Smooth muscle cell (in vitro differentiated cells): ENCODE measurements at regions not wholly inside any gene's neighbourhood (a gene's known extent, or its start where the extent isn't known, plus 50 kb on each side); places are given as distances from the start of the nearest gene placed in this dataset.

Source experiments
- DNase-seq: peaks from one replicate; lab custom pipeline; 2025; ENCODE audit not compliant: unreplicated experiment; lab: John Stamatoyannopoulos, UW
- H2AFZ ChIP-seq: fragments of 200-600 bp; sonication (generic); 2 replicates; pipeline ENCODE4 v1.6.0; 2016; ENCODE audit warnings: antibody characterized with exemption, low read depth, mild to moderate bottlenecking
- H3F3A ChIP-seq: fragments of 200-600 bp; sonication (generic); 2 replicates; pipeline ENCODE4 v1.6.0; 2017; ENCODE audit warnings: antibody characterized with exemption, low read depth
- H3K27ac ChIP-seq: fragments of 200-600 bp; sonication (generic); 2 replicates; pipeline ENCODE4 v1.5.1; 2016; ENCODE audit warnings: low read depth, mild to moderate bottlenecking
- H3K27me3 ChIP-seq: fragments of 200-600 bp; sonication (generic); 2 replicates; pipeline ENCODE4 v1.6.1; 2016; ENCODE audit warnings: low read depth, mild to moderate bottlenecking
- H3K36me3 ChIP-seq: fragments of 200-600 bp; sonication (generic); 2 replicates; pipeline ENCODE4 v1.5.1; 2016; ENCODE audit warnings: low read depth
- H3K4me1 ChIP-seq: fragments of 200-600 bp; sonication (generic); 2 replicates; pipeline ENCODE4 v1.5.1; 2016; ENCODE audit warnings: low read depth
- H3K4me2 ChIP-seq: fragments of 200-600 bp; sonication (generic); 2 replicates; pipeline ENCODE4 v1.6.0; 2016; ENCODE audit warnings: mild to moderate bottlenecking
- H3K4me3 ChIP-seq: fragments of 200-600 bp; sonication (generic); 2 replicates; pipeline ENCODE4 v1.5.1; 2016; ENCODE audit warnings: mild to moderate bottlenecking
- H3K79me2 ChIP-seq: fragments of 200-600 bp; sonication (generic); 2 replicates; pipeline ENCODE4 v1.6.0; 2016; ENCODE audit warnings: low read depth, mild to moderate bottlenecking
- H3K9ac ChIP-seq: fragments of 200-600 bp; sonication (generic); 2 replicates; pipeline ENCODE4 v1.6.0; 2016; ENCODE audit warnings: low read depth
- H3K9me3 ChIP-seq: fragments of 200-600 bp; sonication (generic); replicated peaks from 2 replicates; pipeline ENCODE4 v1.5.1; 2016; ENCODE audit warnings: low read depth
- H4K20me1 ChIP-seq: fragments of 200-600 bp; sonication (generic); 2 replicates; pipeline ENCODE4 v1.6.0; 2016; ENCODE audit warnings: low read depth
- WGBS: methylation state at CpG from one replicate; pipeline ENCODE4 v1.1.7; 2016; ENCODE audit warnings: low lambda C conversion rate; 5-methylcytosine and 5-hydroxymethylcytosine counted together
- TF ChIP-seq, protein P1 (sequence below): fragments of 200-600 bp; sonication (generic); IDR thresholded peaks from 2 replicates; pipeline ENCODE4 v1.5.1; 2017; ENCODE audit warnings: borderline replicate concordance, mild to moderate bottlenecking, antibody characterized with exemption; ENCODE audit not compliant: insufficient read depth, poor library complexity, severe bottlenecking

DNA sequence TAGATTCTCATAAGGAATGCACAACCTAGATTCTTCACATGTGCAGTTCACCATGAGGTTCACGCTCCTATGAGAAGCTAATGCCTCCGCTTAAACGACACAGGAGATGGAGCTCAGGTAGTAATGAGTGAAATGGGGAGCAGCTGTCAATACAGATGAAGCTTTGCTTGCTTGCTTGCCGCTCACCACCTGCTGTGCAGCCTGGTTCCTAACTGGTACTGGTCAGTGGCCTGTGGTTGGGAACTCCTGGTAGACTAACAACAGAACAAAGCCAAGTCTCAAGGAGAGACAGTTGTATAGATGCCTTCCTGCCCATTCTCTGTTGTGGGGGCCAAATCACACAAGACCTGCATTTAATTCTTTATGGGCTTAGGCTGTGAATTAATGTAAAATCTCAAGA, 449.2 kb upstream of the TNP1 start:
- Histone ChIP-seq H3K36me3 (no peaks in the 10 kb centered on the region), H3K9ac (no peak overlapping the region), H3K4me3 (no peak overlapping the region), H3K4me2 (no peak overlapping the region), H3F3A (no peaks in the 10 kb centered on the region), H3K9me3 (no peaks in the 10 kb centered on the region), H4K20me1 (no peaks in the 10 kb centered on the region), H3K27ac (no peak overlapping the region), H3K79me2 (no peaks in the 10 kb centered on the region), H3K27me3 (no peaks in the 10 kb centered on the region), H2AFZ (no peak overlapping the region), H3K4me1 (no peaks in the 10 kb centered on the region)
- WGBS: 93% methylated on average over 4 of the region's 4 CpGs
- no peak for DNase-seq
- TF ChIP-seq, protein P1, sequence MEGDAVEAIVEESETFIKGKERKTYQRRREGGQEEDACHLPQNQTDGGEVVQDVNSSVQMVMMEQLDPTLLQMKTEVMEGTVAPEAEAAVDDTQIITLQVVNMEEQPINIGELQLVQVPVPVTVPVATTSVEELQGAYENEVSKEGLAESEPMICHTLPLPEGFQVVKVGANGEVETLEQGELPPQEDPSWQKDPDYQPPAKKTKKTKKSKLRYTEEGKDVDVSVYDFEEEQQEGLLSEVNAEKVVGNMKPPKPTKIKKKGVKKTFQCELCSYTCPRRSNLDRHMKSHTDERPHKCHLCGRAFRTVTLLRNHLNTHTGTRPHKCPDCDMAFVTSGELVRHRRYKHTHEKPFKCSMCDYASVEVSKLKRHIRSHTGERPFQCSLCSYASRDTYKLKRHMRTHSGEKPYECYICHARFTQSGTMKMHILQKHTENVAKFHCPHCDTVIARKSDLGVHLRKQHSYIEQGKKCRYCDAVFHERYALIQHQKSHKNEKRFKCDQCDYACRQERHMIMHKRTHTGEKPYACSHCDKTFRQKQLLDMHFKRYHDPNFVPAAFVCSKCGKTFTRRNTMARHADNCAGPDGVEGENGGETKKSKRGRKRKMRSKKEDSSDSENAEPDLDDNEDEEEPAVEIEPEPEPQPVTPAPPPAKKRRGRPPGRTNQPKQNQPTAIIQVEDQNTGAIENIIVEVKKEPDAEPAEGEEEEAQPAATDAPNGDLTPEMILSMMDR: no peak

DNA sequence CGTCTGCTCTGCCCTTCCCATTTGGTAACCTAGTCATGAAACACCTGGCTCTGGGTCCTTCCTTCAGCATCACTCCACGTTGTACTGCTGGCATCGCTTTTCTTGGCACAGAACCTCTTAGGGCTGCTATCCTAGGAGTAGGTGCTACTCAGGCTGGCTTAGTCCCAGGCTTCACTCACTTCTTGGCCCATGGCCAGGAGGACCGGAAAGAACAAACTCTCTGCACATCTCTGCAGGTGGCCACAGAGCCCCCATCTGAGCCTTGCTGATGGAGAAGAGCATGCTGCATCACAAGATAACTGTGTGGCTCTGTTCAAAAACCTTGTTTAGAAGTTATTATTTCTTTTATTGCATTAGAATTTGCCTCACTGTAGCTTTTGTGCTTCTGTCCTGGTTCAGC, 447.2 kb upstream of the TNP1 start:
- no peak overlapping the region for H3K9ac ChIP-seq
- no peaks in the 10 kb centered on the region for H3K4me1 ChIP-seq
- H3F3A ChIP-seq: no peaks in the 10 kb centered on the region
- DNase-seq: no peak
- H2AFZ ChIP-seq: no peak overlapping the region
- TF ChIP-seq, protein P1: no peak
- H3K4me2 ChIP-seq: no peak overlapping the region
- H3K27ac ChIP-seq: no peak overlapping the region
- 98% methylated on average over 4 of the region's 4 CpGs for WGBS
- H3K27me3 ChIP-seq: no peaks in the 10 kb centered on the region
- no peaks in the 10 kb centered on the region for H4K20me1 ChIP-seq
- H3K36me3 ChIP-seq: no peaks in the 10 kb centered on the region
- no peak overlapping the region for H3K4me3 ChIP-seq
- no peaks in the 10 kb centered on the region for H3K9me3 ChIP-seq
- H3K79me2 ChIP-seq: no peaks in the 10 kb centered on the region

DNA sequence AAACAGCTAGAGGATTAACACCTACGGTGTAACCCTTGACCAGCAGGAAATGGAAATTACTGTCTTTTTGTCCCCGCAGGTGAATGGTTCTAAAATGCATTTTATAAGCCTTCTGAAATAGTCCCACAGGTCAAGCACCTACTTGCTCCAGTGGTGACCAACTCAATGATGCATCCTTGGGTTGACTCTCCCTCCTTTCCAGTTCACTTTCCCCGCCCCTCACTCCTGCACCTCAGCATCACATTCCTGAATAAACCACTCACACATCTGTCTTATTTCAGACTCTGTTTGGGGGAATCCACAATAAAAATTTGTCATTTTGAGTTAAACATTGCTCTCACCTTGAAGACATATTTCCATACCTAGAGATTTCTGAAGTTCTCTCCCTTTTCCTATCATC, 446.0 kb upstream of the TNP1 start:
- Histone ChIP-seq H3K4me1 (no peaks in the 10 kb centered on the region), H2AFZ (no peak overlapping the region), H3K36me3 (no peaks in the 10 kb centered on the region), H3K4me3 (no peak overlapping the region), H3K79me2 (no peaks in the 10 kb centered on the region), H3K9me3 (no peaks in the 10 kb centered on the region), H3K27ac (no peak overlapping the region), H3K4me2 (no peak overlapping the region), H3F3A (no peaks in the 10 kb centered on the region), H3K9ac (no peak overlapping the region), H3K27me3 (no peaks in the 10 kb centered on the region), H4K20me1 (no peaks in the 10 kb centered on the region)
- 84% methylated on average over 3 of the region's 3 CpGs for WGBS
- DNase-seq: no peak
- TF ChIP-seq, protein P1: no peak

DNA sequence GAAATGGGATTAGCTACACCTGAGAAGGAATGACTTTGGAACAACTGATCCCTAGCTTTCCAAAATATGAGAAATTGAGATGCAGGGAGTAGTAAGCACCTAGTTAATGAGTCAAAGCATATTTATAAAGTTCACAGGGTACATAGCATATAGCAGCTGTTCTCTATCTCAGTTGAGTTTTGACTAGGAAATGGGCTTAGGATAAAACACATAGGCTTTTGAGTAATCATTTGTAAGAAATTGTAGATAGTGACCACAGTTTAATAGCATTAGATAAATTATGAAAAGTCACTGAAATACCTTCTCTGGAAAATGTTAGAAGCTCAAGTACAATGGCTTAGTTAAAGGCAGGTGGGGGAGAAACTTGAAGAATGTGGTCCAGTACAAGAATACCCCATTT, 444.7 kb upstream of the TNP1 start:
- Histone ChIP-seq H3K4me3 (no peak overlapping the region), H3F3A (no peaks in the 10 kb centered on the region), H4K20me1 (no peaks in the 10 kb centered on the region), H3K4me1 (no peaks in the 10 kb centered on the region), H3K9me3 (no peaks in the 10 kb centered on the region), H3K4me2 (no peak overlapping the region), H2AFZ (no peak overlapping the region), H3K27ac (no peak overlapping the region), H3K36me3 (no peaks in the 10 kb centered on the region), H3K79me2 (no peaks in the 10 kb centered on the region), H3K27me3 (no peaks in the 10 kb centered on the region), H3K9ac (no peak overlapping the region)
- TF ChIP-seq, protein P1: no peak
- DNase-seq: no peak
